ENCODE measurements at regions not wholly inside any gene's neighbourhood (a gene's known extent, or its start where the extent isn't known, plus 50 kb on each side); places are given as distances from the start of the nearest gene placed in this dataset.
"Not testable (repeated sequence)": the region's sequence is repeated elsewhere in the genome, so short reads cannot be mapped to it uniquely, and the experiment has no call there.

- DNase-seq (ENCODE audit: low spot score) (no peak), ATAC-seq (no peak)
- intact Hi-C loops (cut with DNase I), result no loop called here
Observed at GRCh38 chr16:62288990-62289629, 252.9 kb upstream of the CDH8 start.

- DNase-seq (ENCODE audit: low spot score), result no peak
- intact Hi-C loops (cut with DNase I), result no loop called here
Observed at GRCh38 chr16:62280506-62280905, 244.3 kb upstream of the CDH8 start.

DNA sequence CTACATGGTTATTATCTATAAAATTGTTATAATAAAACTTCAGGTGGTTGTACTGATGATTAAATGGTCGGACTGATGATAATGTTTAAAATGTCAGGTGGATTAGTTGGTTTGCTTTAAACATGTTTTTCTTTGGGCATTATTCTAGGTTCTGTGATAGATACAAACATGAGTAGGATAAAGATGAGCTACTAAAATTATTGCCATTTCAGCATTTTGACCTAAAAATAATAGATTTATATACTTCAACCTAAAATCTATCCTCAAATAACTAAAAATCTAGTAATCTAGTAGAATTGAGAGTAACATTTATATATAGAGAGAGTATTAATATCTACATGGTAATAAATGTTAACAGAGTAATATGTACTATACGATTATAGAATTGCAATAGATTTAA lies 241.7 kb upstream of the CDH8 start:
- ATAC-seq, result no peak
- DNase-seq (ENCODE audit: low spot score), result no peak
- intact Hi-C loops (cut with DNase I), result no loop called here

More at GRCh38 chr16:62280506-62280905, 244.3 kb upstream of the CDH8 start:
- ATAC-seq, result no peak

- no peak for ATAC-seq
- DNase-seq (ENCODE audit: low spot score), result no peak
- intact Hi-C loops (cut with DNase I), result no loop called here
Observed at GRCh38 chr16:62276637-62277036, 240.4 kb upstream of the CDH8 start.

- ATAC-seq, result no peak
Observed at GRCh38 chr16:62272035-62272434, 235.8 kb upstream of the CDH8 start.

DNA sequence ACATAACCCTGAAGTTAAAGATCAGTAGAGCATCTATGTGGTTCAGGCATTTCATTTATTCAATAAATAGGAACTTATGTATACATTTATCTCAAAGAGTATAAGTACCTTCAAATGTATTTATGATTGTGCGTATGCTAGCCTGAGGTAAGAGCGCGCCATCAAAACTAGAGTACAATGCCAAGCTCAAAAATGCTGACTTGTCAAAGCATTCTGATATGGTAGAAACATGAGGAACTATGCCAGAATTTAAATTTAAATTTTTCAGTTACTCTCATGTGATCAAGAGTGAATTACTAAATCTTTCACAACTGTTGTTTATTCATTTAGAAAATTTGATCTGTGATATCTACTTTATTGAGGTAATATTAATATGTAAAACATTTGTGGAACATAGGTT lies 225.5 kb upstream of the CDH8 start:
- DNase-seq (ENCODE audit: low spot score) (no peak), ATAC-seq (no peak)
- intact Hi-C loops (cut with DNase I), result no loop called here

More at GRCh38 chr16:62272035-62272434, 235.8 kb upstream of the CDH8 start:
- no peak for DNase-seq (ENCODE audit: low spot score)
- intact Hi-C loops (cut with DNase I), result no loop called here

GRCh38 chr16:62258931-62259435 lies 222.7 kb upstream of the CDH8 start:
- ATAC-seq; intact Hi-C loops (cut with DNase I); DNase-seq (ENCODE audit: low spot score): not testable (repeated sequence)

GRCh38 chr16:62256406-62256805 lies 220.2 kb upstream of the CDH8 start:
- DNase-seq (ENCODE audit: low spot score), result no peak
- ATAC-seq, result no peak
- intact Hi-C loops (cut with DNase I), result no loop called here

- no peak for ATAC-seq
- DNase-seq (ENCODE audit: low spot score), result no peak
- intact Hi-C loops (cut with DNase I), result no loop called here
Observed at GRCh38 chr16:62254847-62255246, 218.6 kb upstream of the CDH8 start.

DNA sequence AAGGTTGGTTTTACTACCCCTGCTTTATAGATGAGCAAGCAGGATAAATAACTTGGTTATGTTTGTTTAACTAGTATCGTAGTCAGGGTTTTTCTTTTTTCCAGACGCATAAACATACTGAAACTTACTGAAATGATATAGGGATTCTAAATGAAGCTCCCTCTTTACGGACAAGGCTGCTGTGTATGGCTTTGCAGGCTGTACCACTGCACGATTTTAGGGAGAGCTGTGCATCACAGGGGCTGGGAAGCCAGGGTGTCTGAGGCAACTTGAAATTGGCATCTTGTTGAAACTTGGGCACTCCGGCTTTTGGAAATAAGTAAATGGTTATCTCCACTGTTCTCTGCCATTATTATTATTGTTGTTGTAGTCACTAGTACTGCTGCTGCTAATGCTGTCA lies 218.1 kb upstream of the CDH8 start:
- DNase-seq (ENCODE audit: low spot score) (no peak), ATAC-seq (no peak)
- intact Hi-C loops (cut with DNase I), result no loop called here

DNA sequence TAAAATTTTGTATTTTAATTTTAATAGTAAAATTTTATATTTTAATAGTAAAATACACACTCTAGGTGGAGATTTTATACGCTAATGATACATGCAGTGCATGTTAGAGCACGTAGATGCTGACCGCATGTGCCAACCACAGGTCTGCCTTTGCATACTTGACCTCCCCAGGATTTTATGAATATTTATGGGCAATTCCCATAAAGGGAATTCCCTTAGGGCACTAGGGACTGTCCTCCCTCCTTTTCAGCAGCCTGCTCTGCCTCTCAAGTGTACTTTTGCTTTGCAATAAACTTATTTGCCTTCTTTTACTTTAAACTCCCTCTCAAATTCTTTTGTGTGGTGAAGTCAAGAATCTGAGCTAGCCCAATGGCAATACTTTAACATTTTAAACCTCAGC lies 217.7 kb upstream of the CDH8 start:
- no peak for DNase-seq (ENCODE audit: low spot score)
- intact Hi-C loops (cut with DNase I), result no loop called here
- ATAC-seq, result no peak

DNA sequence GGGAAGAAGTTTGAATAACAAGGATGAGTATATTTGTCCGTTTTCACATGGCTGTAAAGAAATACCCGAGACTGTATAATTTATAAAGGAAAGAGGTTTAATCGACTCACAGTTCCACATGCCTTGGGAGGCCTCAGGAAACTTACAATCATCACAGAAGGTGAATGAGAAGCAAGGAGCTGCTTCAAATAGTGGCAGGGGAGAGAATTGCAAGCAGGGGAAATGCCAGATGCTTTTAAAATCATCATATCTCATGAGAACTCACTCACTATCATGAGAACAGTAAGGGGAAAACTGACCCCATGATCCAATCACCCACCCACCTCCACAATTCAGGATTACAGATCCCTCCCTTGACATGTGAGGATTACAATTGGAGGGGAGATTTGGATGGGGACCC lies 212.8 kb upstream of the CDH8 start:
- no peak for DNase-seq (ENCODE audit: low spot score)
- intact Hi-C loops (cut with DNase I), result no loop called here
- ATAC-seq, result no peak

- intact Hi-C loops (cut with DNase I), result no loop called here
- DNase-seq (ENCODE audit: low spot score) (no peak), ATAC-seq (no peak)
Observed at GRCh38 chr16:62240722-62241121, 204.5 kb upstream of the CDH8 start.

DNA sequence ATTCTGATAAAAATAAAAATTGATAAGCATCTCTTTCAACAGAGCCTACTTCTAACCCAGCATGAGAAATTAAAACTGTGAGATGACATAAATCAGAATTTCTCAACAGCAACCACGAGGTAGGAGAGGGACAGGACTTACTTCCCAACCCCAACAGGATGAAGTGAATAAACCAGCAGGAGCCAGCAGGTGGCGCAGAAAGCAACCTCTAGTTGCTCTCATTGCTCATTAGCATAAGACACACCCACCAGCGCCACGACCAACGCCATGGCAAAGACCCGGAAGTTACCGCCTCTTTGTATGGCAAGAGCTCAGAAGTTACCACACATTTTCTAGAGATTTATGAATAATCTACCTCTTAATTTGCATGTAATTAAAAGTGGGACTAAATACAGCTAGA lies 189.4 kb upstream of the CDH8 start:
- peak; percentile 65 for ATAC-seq
- DNase-seq (ENCODE audit: low spot score), result peak; percentile 69
- intact Hi-C loops (cut with DNase I), result no loop called here

- DNase-seq (ENCODE audit: low spot score) (no peak), ATAC-seq (no peak)
- intact Hi-C loops (cut with DNase I), result no loop called here
Observed at GRCh38 chr16:62224646-62225209, 188.5 kb upstream of the CDH8 start.

DNA sequence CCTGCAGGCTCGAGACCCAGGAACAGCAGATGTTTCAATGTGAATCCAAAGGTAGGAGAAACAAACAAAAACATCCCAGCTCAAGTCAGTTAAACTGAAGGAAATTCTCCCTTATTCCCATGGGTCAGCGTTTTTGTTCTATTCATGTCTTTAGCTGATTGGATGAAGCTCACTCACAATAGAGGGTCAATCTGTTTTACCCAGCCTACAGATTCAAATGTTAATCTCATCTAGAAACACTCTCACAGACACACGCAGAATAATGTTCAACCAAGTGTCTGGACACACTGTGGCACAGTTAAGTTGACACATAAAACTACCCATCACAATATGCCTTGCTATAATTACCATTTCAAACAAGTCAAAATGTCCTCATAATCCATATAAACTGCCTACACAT lies 180.6 kb upstream of the CDH8 start:
- DNase-seq (ENCODE audit: low spot score), result no peak
- intact Hi-C loops (cut with DNase I), result no loop called here

DNA sequence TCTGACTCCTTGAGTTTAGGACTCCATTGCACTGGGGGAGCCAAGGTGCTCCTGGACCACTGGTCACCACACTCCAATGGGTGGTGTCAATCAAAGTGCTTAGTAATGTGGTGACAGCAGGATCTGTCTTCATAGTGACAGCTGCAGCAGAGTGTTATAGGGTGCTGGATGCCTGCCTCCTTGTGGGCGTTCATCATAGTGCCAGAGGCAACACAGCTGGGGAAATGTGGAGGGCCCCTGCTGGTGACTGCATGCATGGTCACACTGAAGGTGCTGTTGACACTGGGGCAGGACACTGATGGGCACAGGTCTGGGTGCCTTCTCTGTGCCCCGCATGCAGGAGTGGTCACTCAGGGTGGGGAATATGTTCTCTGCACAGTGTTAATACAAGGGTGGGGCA lies 177.5 kb upstream of the CDH8 start:
- ATAC-seq (no peak), DNase-seq (ENCODE audit: low spot score) (no peak)
- intact Hi-C loops (cut with DNase I), result no loop called here

More for the DNA sequence above, 180.6 kb upstream of the CDH8 start:
- ATAC-seq, result no peak

DNA sequence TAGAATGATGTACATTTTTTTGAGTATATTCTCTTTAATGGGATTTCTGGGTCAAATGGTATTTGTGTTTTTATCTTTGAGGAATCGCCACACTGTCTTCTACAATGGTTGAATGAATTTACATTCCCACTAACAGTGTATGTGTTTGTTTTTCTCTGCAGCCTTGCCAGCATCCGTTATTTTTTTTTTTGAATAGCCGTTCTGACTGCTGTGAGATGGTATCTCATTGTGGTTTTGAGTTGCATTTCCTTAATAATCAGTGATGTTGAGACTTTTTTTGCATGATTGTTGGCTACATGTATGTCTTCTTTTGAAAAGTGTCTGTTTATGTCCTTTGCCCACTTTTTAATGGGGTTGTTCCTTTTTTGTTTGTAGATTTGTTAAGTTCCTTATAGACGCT lies 172.7 kb upstream of the CDH8 start:
- intact Hi-C loops (cut with DNase I), result no loop called here
- DNase-seq (ENCODE audit: low spot score) (no peak), ATAC-seq (no peak)

DNA sequence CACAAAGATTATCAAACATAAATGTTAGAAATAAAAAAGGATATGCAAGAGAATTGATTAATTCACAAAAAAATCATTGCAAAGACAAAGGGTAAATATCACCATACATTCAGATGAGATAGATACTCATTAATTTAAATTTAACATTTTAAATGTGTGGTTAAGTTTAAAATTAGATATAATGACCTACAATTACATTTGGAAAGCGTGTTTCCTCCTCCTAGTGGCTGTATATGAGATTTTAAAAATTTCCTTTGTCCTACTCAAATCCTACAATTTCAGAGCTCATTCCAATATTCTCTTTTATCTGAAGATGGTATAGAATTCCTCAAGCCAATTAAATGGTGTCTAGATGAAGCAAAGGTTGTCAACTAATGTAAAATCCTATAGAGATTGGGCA lies 169.2 kb upstream of the CDH8 start:
- no peak for DNase-seq (ENCODE audit: low spot score)
- intact Hi-C loops (cut with DNase I), result no loop called here
- no peak for ATAC-seq

DNA sequence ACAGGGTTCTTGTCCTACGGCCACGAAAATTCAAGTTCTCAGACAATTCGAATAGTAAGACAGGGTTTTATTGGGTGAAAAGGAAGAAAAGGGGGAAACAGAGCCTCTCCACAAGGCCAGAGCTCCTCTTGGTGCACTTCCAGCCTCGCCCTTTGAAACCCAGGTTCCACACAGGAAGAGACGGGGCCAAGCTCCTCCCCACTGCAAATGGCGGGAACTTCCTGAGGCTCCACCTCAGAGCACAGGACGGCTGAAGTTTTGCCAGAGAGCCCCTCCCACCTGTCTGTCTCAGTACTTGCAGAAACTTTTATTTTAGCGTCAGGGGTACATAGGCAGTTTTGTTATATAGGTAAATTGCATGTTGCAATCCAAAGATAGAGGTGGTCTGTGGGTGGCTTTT lies 165.7 kb upstream of the CDH8 start:
- no peak for DNase-seq (ENCODE audit: low spot score)
- intact Hi-C loops (cut with DNase I), result no loop called here
- no peak for ATAC-seq

DNA sequence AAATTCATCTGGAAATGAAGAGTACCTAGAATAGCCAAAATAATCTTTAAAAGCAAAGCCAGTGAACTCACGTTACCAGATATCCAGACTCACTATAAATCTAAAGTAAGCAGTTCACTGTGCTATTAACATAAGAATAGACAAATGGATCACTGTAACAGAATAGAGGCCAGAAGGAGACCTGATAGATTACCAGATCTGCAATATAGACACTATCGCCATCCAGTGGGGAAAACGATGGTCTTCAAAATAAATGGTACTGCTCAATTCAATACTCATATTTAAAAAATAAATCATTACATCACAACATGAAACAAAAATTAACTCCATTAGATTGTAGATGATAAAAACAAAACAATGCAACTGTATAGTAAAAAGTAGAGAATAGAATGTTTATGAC lies 158.6 kb upstream of the CDH8 start:
- intact Hi-C loops (cut with DNase I), result no loop called here
- DNase-seq (ENCODE audit: low spot score), result no peak
- no peak for ATAC-seq
